Stomach (tissue), 4 donors: ENCODE measurements at regions not wholly inside any gene's neighbourhood (a gene's known extent, or its start where the extent isn't known, plus 50 kb on each side); places are given as distances from the start of the nearest gene placed in this dataset.

ENCODE experiments used
- POLR2A ChIP-seq, 4 donors: fragments of 450-650 bp; IDR thresholded peaks; one replicate each; pipeline ENCODE4 v1.6.1; 2016; ENCODE audit warnings: antibody characterized with exemption in 4 of 4, control low read depth in 2 of 4, mild to moderate bottlenecking in 1 of 4, moderate library complexity in 1 of 4
- TF ChIP-seq, protein P1 (sequence below), 7 experiments: fragments of 450-650 bp in 4 of 7; fragments of 200-600 bp in 3 of 7; sonication (generic) in 3 of 7; IDR thresholded peaks; one replicate each; pipeline ENCODE4 v1.5.1; 2016 to 2019; ENCODE audit warnings: antibody characterized with exemption in 7 of 7, control low read depth in 2 of 7, mild to moderate bottlenecking in 1 of 7

DNA sequence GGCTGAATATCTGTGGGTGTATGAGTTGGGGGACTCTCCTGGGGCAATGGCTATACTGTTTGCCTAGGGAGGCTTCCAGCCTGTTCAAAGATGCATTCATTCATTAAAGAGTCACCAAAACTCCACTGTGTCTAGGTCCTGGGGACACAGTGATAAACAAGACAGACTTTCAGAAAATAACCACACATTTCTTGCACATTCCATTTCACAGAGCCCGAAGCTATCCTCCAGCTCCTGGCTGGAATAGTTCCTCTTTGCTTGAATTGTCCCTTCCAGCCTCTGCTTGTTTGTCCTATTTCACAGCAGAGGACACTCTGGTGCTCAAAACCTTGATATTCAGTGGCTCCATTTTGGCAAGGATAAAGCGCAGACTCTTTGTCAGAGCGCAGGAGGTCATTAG is 61.7 kb upstream of the ITGA11 start:
- TF ChIP-seq, protein P1, sequence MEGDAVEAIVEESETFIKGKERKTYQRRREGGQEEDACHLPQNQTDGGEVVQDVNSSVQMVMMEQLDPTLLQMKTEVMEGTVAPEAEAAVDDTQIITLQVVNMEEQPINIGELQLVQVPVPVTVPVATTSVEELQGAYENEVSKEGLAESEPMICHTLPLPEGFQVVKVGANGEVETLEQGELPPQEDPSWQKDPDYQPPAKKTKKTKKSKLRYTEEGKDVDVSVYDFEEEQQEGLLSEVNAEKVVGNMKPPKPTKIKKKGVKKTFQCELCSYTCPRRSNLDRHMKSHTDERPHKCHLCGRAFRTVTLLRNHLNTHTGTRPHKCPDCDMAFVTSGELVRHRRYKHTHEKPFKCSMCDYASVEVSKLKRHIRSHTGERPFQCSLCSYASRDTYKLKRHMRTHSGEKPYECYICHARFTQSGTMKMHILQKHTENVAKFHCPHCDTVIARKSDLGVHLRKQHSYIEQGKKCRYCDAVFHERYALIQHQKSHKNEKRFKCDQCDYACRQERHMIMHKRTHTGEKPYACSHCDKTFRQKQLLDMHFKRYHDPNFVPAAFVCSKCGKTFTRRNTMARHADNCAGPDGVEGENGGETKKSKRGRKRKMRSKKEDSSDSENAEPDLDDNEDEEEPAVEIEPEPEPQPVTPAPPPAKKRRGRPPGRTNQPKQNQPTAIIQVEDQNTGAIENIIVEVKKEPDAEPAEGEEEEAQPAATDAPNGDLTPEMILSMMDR (IDR thresholded peaks at IDR 0.05): no peak
- TF ChIP-seq POLR2A (IDR thresholded peaks at IDR 0.05): no peak
